ENCODE measurements at regions not wholly inside any gene's neighbourhood (a gene's known extent, or its start where the extent isn't known, plus 50 kb on each side); places are given as distances from the start of the nearest gene placed in this dataset.

GRCh38 chr3:132159145-132159544 is 124.3 kb upstream of the CPNE4 start:
- Mint-ChIP-seq H3K4me3 (ENCODE audit: unreplicated experiment) (no peak overlapping the region), H3K9me3 (ENCODE audit: unreplicated experiment) (no peaks in the 10 kb centered on the region), H3K27me3 (ENCODE audit: unreplicated experiment) (peaks cover 2% of the 10 kb centered on the region), H3K27ac (ENCODE audit: unreplicated experiment) (no peak overlapping the region), H3K4me1 (ENCODE audit: low read depth, unreplicated experiment) (peaks cover 10% of the 10 kb centered on the region), H3K36me3 (ENCODE audit: unreplicated experiment) (no peaks in the 10 kb centered on the region)
- TF ChIP-seq CTCF (IDR thresholded peaks at IDR 0.05; ENCODE audit: partially characterized antibody, unreplicated experiment), result no peak
- no peak for DNase-seq

GRCh38 chr3:132160198-132160597 is 125.4 kb upstream of the CPNE4 start:
- H3K27me3 Mint-ChIP-seq (ENCODE audit: unreplicated experiment), result peaks cover 2% of the 10 kb centered on the region
- no peak for DNase-seq
- no peak overlapping the region for H3K4me3 Mint-ChIP-seq (ENCODE audit: unreplicated experiment)
- H3K27ac Mint-ChIP-seq (ENCODE audit: unreplicated experiment), result no peak overlapping the region
- TF ChIP-seq CTCF (IDR thresholded peaks at IDR 0.05; ENCODE audit: partially characterized antibody, unreplicated experiment), result no peak
- H3K9me3 Mint-ChIP-seq (ENCODE audit: unreplicated experiment), result no peaks in the 10 kb centered on the region
- H3K36me3 Mint-ChIP-seq (ENCODE audit: unreplicated experiment), result no peaks in the 10 kb centered on the region
- H3K4me1 Mint-ChIP-seq (ENCODE audit: low read depth, unreplicated experiment), result peaks cover 3% of the 10 kb centered on the region

- Mint-ChIP-seq H3K4me1 (ENCODE audit: low read depth, unreplicated experiment) (no peaks in the 10 kb centered on the region), H3K9me3 (ENCODE audit: unreplicated experiment) (no peaks in the 10 kb centered on the region), H3K27ac (ENCODE audit: unreplicated experiment) (no peak overlapping the region), H3K27me3 (ENCODE audit: unreplicated experiment) (peaks cover 2% of the 10 kb centered on the region), H3K4me3 (ENCODE audit: unreplicated experiment) (no peak overlapping the region), H3K36me3 (ENCODE audit: unreplicated experiment) (no peaks in the 10 kb centered on the region)
- TF ChIP-seq CTCF (IDR thresholded peaks at IDR 0.05; ENCODE audit: partially characterized antibody, unreplicated experiment), result no peak
- no peak for DNase-seq
These were observed 126.8 kb upstream of the CPNE4 start for GRCh38 chr3:132161608-132162007.

- no peaks in the 10 kb centered on the region for H3K4me1 Mint-ChIP-seq (ENCODE audit: low read depth, unreplicated experiment)
- no peak for TF ChIP-seq CTCF (IDR thresholded peaks at IDR 0.05; ENCODE audit: partially characterized antibody, unreplicated experiment)
These were observed 129.8 kb upstream of the CPNE4 start for GRCh38 chr3:132164469-132165092.

GRCh38 chr3:132167870-132168269 is 133.1 kb upstream of the CPNE4 start:
- no peaks in the 10 kb centered on the region for H3K9me3 Mint-ChIP-seq (ENCODE audit: unreplicated experiment)
- peaks cover 2% of the 10 kb centered on the region for H3K27me3 Mint-ChIP-seq (ENCODE audit: unreplicated experiment)
- H3K36me3 Mint-ChIP-seq (ENCODE audit: unreplicated experiment), result no peaks in the 10 kb centered on the region
- H3K4me1 Mint-ChIP-seq (ENCODE audit: low read depth, unreplicated experiment), result no peaks in the 10 kb centered on the region
- no peak for DNase-seq
- H3K4me3 Mint-ChIP-seq (ENCODE audit: unreplicated experiment), result no peak overlapping the region
- TF ChIP-seq CTCF (IDR thresholded peaks at IDR 0.05; ENCODE audit: partially characterized antibody, unreplicated experiment), result no peak
- H3K27ac Mint-ChIP-seq (ENCODE audit: unreplicated experiment), result no peak overlapping the region

More at GRCh38 chr3:132164469-132165092, 129.8 kb upstream of the CPNE4 start:
- Mint-ChIP-seq H3K4me3 (ENCODE audit: unreplicated experiment) (no peak overlapping the region), H3K36me3 (ENCODE audit: unreplicated experiment) (no peaks in the 10 kb centered on the region), H3K27me3 (ENCODE audit: unreplicated experiment) (peaks cover 2% of the 10 kb centered on the region), H3K9me3 (ENCODE audit: unreplicated experiment) (no peaks in the 10 kb centered on the region), H3K27ac (ENCODE audit: unreplicated experiment) (no peak overlapping the region)
- DNase-seq, result no peak

Measured in glutamatergic neuron (in vitro differentiated cells).